Epithelial cell of esophagus (primary cell): ENCODE measurements at regions not wholly inside any gene's neighbourhood (a gene's known extent, or its start where the extent isn't known, plus 50 kb on each side); places are given as distances from the start of the nearest gene placed in this dataset.
"Not testable (repeated sequence)": the region's sequence is repeated elsewhere in the genome, so short reads cannot be mapped to it uniquely, and the experiment has no call there.

ENCODE experiments used
- DNase-seq: peaks from one replicate; pipeline ENCODE4 v3.0.0; 2010; ENCODE audit warnings: low read depth
- H3K4me3 ChIP-seq: 2 replicates; pipeline ENCODE4 v1.5.1; 2011; ENCODE audit warnings: mild to moderate bottlenecking, low read length, control low read depth
- TF ChIP-seq, protein P1 (sequence below): IDR thresholded peaks from 2 replicates; pipeline ENCODE4 v1.5.1; 2011; ENCODE audit warnings: low read depth, mild to moderate bottlenecking, low read length, control low read depth, inconsistent platforms; ENCODE audit not compliant: insufficient read depth; ENCODE audit errors: missing control alignments

DNA sequence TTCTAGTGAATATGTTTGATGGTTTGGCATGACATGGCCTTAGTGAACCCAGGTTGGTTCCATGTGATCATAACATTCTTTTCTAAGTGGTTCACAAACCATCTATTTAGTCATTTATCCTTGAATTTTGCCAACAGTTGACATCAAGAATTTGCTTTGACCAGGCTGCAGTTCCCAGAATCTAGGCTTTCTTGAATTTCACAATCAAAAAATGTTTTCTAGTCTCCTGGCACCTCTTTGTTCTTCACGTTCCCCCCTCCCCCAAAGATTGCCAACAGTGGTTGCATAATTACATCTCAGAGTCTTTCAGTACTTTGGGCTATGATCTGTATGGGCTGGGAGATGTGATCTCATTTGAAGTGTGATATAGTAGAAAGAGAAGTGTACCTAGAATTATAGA lies 124.0 kb downstream of the GATA6 start:
- peak; percentile 43 for DNase-seq
- TF ChIP-seq, protein P1, sequence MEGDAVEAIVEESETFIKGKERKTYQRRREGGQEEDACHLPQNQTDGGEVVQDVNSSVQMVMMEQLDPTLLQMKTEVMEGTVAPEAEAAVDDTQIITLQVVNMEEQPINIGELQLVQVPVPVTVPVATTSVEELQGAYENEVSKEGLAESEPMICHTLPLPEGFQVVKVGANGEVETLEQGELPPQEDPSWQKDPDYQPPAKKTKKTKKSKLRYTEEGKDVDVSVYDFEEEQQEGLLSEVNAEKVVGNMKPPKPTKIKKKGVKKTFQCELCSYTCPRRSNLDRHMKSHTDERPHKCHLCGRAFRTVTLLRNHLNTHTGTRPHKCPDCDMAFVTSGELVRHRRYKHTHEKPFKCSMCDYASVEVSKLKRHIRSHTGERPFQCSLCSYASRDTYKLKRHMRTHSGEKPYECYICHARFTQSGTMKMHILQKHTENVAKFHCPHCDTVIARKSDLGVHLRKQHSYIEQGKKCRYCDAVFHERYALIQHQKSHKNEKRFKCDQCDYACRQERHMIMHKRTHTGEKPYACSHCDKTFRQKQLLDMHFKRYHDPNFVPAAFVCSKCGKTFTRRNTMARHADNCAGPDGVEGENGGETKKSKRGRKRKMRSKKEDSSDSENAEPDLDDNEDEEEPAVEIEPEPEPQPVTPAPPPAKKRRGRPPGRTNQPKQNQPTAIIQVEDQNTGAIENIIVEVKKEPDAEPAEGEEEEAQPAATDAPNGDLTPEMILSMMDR = no peak
- H3K4me3 ChIP-seq = no peak overlapping the region

DNA sequence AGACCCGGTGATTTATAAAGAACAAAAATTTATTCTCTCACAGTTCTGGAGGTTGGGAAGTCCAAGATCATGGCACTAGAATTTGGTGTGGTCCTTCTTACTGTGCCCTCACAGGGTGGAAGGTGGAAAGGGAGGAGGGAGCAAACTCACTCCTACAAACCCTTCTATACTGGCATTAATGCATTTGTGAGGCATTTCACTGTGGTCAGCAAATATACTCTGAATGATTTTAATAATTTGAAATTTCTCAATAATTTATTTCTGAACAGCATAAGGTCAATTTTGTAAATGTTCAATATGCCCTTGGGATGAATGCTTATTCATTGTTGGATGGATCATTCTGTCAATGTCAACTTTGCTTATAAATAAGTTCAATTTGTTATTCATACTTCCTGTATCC lies 120.6 kb downstream of the GATA6 start:
- TF ChIP-seq, protein P1 = no peak
- no peak for DNase-seq

DNA sequence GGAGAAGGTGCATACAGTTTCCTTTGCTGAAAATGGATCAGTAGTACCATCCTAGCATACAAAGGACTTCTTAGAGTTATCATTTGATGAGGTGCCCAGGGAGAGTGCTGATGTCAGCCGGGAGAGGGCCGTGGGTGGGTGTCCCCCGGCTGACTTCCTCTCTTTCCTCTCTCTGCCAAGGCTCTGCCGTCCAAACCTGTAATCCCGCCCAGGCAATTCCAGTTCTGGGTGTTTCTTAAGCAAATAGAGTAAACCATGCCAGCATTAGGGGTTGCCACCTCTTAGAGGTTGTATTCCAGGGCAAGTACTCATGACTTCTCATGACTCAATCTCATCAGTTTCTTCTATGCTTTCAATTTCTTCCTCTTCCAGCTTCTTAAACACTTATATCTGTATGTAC lies 117.2 kb downstream of the GATA6 start:
- TF ChIP-seq, protein P1 = no peak
- no peak overlapping the region for H3K4me3 ChIP-seq
- peak; percentile 87 for DNase-seq

More for the DNA sequence above, 120.6 kb downstream of the GATA6 start:
- no peak overlapping the region for H3K4me3 ChIP-seq

DNA sequence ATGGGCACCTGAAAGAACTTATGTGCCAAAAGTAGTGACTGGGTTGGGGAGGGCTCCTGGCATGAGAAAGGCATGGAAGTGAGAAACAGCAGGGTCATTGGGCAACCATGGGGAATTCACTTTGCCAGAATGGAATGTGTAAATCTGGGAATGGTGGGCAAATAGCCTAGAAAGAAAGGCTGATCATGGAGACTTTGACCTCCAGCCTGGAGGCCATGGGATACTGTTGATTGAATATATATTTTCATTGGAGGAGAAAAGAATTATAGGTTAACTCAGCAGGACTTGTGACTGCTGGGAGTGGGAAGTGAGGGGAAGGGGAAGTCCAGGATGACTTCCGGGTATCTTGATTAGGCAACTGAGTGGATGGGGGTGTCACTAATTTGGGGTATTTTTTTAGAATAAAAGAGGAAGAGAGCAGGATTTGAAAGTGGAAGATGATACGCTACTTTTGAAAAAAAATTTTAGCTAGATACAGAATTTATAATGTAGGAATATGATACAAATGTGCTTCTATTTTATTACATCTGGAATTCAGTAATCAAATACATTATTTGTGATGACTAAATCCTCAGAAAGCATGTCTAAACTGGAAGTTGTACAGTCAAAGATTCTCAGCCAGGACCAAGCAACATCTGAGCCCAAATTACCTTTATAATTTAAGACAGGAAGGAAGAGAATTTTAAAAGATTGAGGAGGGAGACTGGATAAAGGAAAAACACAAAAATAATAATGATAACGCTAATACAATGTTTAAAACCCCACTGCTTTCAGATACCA lies 116.2 kb downstream of the GATA6 start:
- DNase-seq = peak; percentile 71
- TF ChIP-seq, protein P1 = no peak
- no peak overlapping the region for H3K4me3 ChIP-seq

DNA sequence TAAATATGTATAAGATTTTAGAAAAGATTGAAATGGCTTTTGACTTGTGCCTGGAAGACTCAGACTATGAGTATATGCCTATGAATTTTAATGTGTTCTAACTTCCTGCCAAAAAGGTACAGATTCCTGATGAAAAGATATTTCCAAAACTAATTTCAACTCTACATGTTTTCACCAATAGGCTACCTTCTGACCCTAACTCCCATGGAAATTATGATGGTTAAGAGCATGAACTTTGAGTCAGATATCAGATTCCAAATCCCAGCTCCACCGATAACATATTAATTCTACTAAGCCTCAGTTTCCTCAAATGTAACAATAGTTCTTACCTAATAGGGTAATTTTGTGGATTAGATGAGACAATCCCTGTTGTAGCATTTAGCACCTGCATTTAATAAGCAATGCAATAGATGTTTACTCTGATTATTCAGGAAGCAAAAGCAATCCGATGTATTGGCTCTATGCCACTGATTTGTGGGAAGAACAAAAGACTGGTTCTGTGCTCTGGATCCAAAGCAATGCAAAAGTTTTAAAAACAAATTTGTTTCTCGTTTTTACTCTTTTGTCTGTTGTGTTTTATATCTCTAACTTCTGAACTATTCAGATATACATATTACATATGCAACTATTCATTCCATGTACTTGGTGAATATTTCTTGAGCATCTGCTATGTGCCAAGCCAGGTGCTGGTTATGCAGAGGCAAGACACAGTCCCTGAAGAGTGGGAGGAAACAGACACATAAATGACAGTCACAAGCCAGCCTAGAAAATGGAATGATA lies 115.4 kb downstream of the GATA6 start:
- TF ChIP-seq, protein P1 = no peak
- no peak overlapping the region for H3K4me3 ChIP-seq
- DNase-seq = no peak

DNA sequence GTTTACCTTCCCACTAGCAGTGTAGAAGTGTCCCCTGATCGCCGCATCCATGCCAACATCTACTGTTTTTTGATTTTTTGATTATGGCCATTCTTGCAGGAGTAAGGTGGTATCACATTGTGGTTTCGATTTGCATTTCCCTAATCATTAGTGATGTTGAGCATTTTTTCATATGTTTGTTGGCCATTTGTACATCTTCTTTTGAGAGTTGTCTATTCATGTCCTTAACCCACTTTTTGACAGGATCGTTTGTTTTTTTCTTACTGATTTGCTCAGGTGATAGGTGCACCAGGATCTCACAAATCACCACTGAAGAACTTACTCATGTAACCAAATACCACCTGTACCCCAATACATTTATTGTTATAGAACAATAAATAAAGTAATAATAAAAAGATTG lies 114.5 kb downstream of the GATA6 start:
- DNase-seq, H3K4me3 ChIP-seq: not testable (repeated sequence)

DNA sequence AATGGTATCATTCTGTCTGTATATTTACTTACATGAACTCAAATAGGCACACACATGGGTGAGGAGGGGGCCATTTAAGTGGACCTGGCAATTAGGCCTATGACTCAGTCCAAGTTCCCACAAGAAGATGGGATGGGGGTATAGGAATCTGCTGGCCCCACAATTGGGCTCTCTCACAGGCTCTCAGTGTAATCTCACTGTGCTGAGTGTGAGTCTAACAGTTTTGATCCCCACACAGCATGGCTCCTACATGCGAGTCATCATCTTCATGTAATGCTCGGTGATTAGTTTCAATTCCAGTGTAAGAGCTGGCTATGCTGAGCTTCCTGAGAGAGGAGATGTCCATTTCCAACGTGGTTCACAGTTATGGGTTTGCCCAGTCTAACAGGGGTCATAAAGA lies 114.0 kb downstream of the GATA6 start:
- TF ChIP-seq, protein P1 = no peak
- no peak overlapping the region for H3K4me3 ChIP-seq
- DNase-seq = peak; percentile 41
